HEK293T (cell line): ENCODE measurements at regions not wholly inside any gene's neighbourhood (a gene's known extent, or its start where the extent isn't known, plus 50 kb on each side); places are given as distances from the start of the nearest gene placed in this dataset.

Experiments
- CTCF ChIA-PET: fragments of 350-600 bp; formaldehyde crosslinking; extraction: SDS; loops from one replicate; lab custom pipeline; 2021; ENCODE audit warnings: antibody characterized with exemption, inconsistent platforms; lab: Yijun Ruan, JAX
- POLR2A ChIA-PET: fragments of 350-600 bp; formaldehyde crosslinking; extraction: SDS; loops from one replicate; lab custom pipeline; 2020; ENCODE audit warnings: antibody characterized with exemption, inconsistent platforms; lab: Yijun Ruan, JAX
- DNase-seq: peaks from one replicate; pipeline ENCODE4 v3.0.0; 2012; ENCODE audit warnings: mixed read lengths; ENCODE audit errors: extremely low spot score
- ARNT ChIP-seq: fragments of 450-650 bp; IDR thresholded peaks from 2 replicates; pipeline ENCODE4 v1.6.1; 2017; ENCODE audit warnings: mild to moderate bottlenecking
- BHLHE40 ChIP-seq: fragments of 450-650 bp; IDR thresholded peaks from 2 replicates; pipeline ENCODE4 v1.6.1; 2016; ENCODE audit warnings: mild to moderate bottlenecking, moderate library complexity, borderline replicate concordance
- CTBP1 ChIP-seq: fragments of 450-650 bp; IDR thresholded peaks from 2 replicates; pipeline ENCODE4 v1.6.1; 2016; ENCODE audit warnings: borderline replicate concordance
- ELF4 ChIP-seq: fragments of 450-650 bp; IDR thresholded peaks from 2 replicates; pipeline ENCODE4 v1.6.1; 2017; ENCODE audit warnings: antibody characterized with exemption
- FOXK2 ChIP-seq: fragments of 450-650 bp; IDR thresholded peaks from 2 replicates; pipeline ENCODE4 v1.6.1; 2016; ENCODE audit warnings: mild to moderate bottlenecking
- FOXM1 ChIP-seq: fragments of 450-650 bp; IDR thresholded peaks from 2 replicates; pipeline ENCODE4 v1.6.1; 2017; ENCODE audit warnings: mild to moderate bottlenecking, borderline replicate concordance
- HDGF ChIP-seq: fragments of 450-650 bp; IDR thresholded peaks from 2 replicates; pipeline ENCODE4 v1.6.1; 2017; ENCODE audit warnings: antibody characterized with exemption, borderline replicate concordance
- L3MBTL2 ChIP-seq: fragments of 450-650 bp; conservative IDR thresholded peaks from 2 replicates; pipeline ENCODE4 v1.6.1; 2016; ENCODE audit warnings: mild to moderate bottlenecking
- LEF1 ChIP-seq: fragments of 450-650 bp; IDR thresholded peaks from 2 replicates; pipeline ENCODE4 v1.6.1; 2017; ENCODE audit warnings: mild to moderate bottlenecking, borderline replicate concordance
- NFRKB ChIP-seq: fragments of 450-650 bp; IDR thresholded peaks from 2 replicates; pipeline ENCODE4 v1.6.1; 2016; ENCODE audit warnings: mild to moderate bottlenecking, moderate library complexity
- PKNOX1 ChIP-seq: fragments of 450-650 bp; IDR thresholded peaks from 2 replicates; pipeline ENCODE4 v1.6.1; 2016
- SP1 ChIP-seq: fragments of 450-650 bp; IDR thresholded peaks from 2 replicates; pipeline ENCODE4 v1.6.1; 2017
- SUZ12 ChIP-seq: fragments of 450-650 bp; IDR thresholded peaks from 2 replicates; pipeline ENCODE4 v1.6.1; 2016; ENCODE audit warnings: mild to moderate bottlenecking
- TARDBP ChIP-seq: fragments of 450-650 bp; IDR thresholded peaks from 2 replicates; pipeline ENCODE4 v1.6.1; 2016
- ZNF384 ChIP-seq: fragments of 450-650 bp; IDR thresholded peaks from 2 replicates; pipeline ENCODE4 v1.6.1; 2016

- DNase-seq: no peak
- ChIA-PET POLR2A (no interaction called here), CTCF (interaction anchor here (0.9 kb wide), 1 partner anchor 377 kb away, joined by 7 read pairs; no protein-coding TSS in a partner anchor)
- TF ChIP-seq SUZ12 (no peak), L3MBTL2 (no peak), NFRKB (no peak), HDGF (no peak), FOXK2 (no peak), ZNF384 (no peak), SP1 (no peak), ARNT (no peak), CTBP1 (no peak), TARDBP (no peak), LEF1 (no peak), BHLHE40 (no peak), PKNOX1 (no peak), FOXM1 (no peak)
Observed at GRCh38 chr11:87392665-87393064, 354.9 kb downstream of the TMEM135 start.

GRCh38 chr11:87391496-87391895 is 353.8 kb downstream of the TMEM135 start:
- no peak for DNase-seq
- CTCF ChIA-PET: no interaction called here
- TF ChIP-seq FOXK2 (no peak), SP1 (no peak), HDGF (no peak), ZNF384 (no peak)
- POLR2A ChIA-PET: no interaction called here

- ChIA-PET POLR2A (no interaction called here), CTCF (no interaction called here)
- TF ChIP-seq FOXM1 (no peak), BHLHE40 (no peak), TARDBP (no peak), ZNF384 (no peak), ELF4 (no peak), PKNOX1 (no peak), NFRKB (no peak), CTBP1 (no peak), FOXK2 (no peak), LEF1 (no peak), SUZ12 (no peak), ARNT (no peak)
- no peak for DNase-seq
Observed at GRCh38 chr11:87384078-87384729, 346.5 kb downstream of the TMEM135 start.

- ChIA-PET POLR2A (no interaction called here), CTCF (no interaction called here)
- TF ChIP-seq NFRKB (no peak), SP1 (no peak), SUZ12 (no peak), BHLHE40 (no peak), L3MBTL2 (no peak)
- DNase-seq: no peak
Observed at GRCh38 chr11:87374038-87374807, 336.5 kb downstream of the TMEM135 start.
